GM21723 (cell line): ENCODE measurements at regions not wholly inside any gene's neighbourhood (a gene's known extent, or its start where the extent isn't known, plus 50 kb on each side); places are given as distances from the start of the nearest gene placed in this dataset.
"Not testable (repeated sequence)": the region's sequence is repeated elsewhere in the genome, so short reads cannot be mapped to it uniquely, and the experiment has no call there.

ENCODE experiments used
- ATAC-seq: cut with Tn5 transposase; IDR thresholded peaks from one replicate; pipeline ENCODE4 v1.9.1; 2021; ENCODE audit warnings: mild to moderate bottlenecking, moderate library complexity; ENCODE audit not compliant: unreplicated experiment

DNA sequence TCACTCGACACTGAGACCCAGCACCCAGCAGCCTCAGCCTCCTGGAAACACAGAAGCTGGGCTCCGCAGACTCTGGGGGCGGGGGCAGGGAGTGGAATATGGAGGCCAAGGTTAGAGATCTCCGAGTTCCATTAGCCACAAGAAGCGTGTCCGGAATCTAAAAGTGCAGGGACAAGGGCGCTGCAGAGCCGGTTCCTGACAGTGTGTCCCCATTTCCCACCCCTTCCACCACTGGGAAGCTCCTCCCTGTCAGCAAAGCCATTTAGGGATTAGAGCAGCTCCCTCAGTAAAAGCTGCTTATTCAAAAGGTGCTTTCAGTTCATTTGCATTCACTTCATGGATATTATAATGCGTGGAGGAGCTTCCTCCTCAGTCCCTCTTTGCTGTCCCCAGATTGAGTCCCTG, 74.1 kb upstream of the HSPA9 start:
- no peak for ATAC-seq

DNA sequence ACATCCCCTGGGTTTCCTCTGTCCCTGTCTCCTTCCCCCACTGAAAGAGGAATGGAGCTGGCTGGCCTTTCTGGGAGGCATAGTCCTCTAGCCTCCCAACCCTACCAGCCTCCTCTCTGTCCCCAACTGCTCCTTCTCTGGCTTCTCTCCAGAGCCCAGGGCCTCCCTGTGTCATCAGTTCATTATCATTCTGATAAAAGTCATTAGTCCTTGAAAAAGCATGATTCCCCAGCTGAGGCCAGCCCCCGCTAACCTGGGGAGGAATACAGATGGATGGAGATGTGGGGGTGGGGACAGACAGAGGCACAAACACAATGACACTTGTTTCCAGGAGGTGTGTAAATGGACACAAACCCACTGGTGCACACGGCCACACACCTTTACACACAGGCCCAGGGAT, 73.6 kb upstream of the HSPA9 start:
- ATAC-seq: no peak

DNA sequence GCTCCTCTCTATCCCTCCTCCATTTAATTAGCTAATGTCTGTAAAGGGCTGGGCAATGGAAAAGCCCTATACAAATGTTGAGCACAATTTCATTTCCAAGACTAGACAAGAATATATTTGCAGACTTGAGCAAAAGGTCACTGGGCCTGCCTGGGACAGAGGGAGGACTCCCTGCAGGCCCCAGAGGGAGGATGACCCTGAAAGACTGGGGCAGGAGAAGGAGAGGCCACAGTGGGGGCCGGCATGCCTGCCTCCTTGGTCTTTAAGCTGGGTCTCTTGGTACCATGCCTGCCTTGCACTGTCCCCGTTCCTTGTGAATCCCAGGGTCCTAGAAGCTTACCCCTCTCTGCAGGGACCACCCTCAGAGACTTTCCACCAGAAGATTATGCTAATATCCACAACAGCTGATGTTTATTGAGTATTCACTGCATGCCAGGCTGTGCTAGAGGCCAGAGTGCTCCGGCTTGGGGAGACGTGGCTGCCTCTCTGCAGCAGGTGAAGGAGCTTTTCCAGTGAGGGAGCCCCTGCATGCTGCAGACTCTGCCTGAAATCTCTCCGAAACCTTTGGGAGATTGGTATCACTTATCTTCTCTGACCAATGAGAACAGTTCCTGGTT, 72.7 kb upstream of the HSPA9 start:
- no peak for ATAC-seq

DNA sequence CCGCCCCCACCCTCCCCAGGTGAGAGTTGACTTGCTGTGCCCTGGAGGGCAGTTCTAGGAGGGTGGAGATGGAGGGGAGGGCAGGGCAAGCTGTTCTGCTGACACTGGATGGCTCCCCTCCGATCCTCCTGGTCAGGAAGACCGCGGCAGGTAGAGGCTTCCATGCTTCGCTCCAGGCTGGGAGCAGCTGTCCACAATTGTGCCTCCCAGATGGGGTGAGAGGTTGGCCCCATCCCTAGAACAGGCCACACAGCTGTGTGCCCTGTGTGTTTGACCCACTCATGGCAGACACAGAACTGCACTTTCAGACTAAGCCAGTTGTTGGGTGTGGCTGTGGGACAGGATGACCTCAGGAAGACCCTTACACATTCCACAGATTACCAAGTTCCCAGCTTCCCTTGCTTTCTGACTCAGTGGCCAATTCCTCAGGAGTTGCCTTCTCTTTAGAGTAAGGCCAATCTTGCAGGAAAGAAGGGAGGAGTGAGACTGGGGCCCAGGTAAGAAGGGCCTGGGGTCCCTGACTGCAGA, 72.1 kb upstream of the HSPA9 start:
- no peak for ATAC-seq

DNA sequence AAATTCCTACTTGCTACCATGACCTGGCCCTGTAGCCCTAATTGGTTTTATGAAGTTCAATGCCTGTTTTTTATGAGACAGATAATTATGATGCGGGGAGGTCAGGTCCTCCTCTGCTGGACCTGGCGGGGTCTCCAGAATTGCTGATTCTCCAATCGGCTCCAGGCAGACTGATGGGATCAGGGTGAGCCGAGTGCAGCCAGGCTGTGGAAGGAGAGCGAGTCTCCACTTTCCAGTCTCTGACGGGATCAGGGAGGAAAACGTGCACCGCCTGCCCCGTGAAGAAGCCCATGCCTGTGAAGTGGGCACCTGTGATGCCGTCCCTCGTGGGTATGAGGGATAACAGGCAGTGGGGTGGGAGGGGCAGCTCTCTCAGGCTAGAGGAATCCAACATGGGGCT, 71.5 kb upstream of the HSPA9 start:
- no peak for ATAC-seq

DNA sequence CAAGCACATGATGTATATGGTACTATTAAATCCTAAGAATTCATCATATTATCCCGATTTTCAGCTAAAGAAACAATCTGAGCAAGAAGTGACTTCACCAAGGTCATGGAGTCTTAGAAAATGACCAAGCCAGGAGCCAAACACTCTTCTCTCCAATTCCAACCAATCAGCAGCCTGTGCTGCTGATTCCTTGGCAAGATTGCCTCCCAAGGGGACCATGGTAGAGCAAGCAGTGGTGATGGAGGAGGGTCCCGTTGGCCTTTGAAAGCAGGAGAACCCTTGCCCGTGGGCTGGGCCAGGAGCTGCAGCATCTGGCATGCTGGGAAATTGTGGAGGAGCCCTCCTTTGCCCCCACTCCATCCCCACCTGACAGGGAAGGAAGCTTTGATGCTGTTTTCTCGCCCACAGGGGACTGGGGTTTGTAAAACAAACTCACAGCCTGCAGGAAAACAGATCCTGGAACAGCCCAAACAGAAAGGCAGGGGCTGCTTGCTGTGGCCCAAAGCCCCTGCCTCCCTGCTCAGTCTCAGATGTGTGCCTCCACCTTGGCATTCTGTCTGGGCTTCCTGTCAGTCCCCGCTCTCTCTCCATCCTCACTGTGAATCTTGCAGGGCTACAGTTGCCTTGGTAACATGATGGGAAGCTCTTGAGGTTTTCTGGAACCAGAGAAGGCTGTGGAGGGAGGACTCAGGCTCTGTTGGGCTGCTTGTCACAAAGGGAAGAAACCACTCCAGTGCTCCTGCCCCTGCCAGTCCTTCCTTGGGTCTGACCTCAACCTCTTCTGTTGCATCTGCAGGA, 70.8 kb upstream of the HSPA9 start:
- ATAC-seq: no peak

DNA sequence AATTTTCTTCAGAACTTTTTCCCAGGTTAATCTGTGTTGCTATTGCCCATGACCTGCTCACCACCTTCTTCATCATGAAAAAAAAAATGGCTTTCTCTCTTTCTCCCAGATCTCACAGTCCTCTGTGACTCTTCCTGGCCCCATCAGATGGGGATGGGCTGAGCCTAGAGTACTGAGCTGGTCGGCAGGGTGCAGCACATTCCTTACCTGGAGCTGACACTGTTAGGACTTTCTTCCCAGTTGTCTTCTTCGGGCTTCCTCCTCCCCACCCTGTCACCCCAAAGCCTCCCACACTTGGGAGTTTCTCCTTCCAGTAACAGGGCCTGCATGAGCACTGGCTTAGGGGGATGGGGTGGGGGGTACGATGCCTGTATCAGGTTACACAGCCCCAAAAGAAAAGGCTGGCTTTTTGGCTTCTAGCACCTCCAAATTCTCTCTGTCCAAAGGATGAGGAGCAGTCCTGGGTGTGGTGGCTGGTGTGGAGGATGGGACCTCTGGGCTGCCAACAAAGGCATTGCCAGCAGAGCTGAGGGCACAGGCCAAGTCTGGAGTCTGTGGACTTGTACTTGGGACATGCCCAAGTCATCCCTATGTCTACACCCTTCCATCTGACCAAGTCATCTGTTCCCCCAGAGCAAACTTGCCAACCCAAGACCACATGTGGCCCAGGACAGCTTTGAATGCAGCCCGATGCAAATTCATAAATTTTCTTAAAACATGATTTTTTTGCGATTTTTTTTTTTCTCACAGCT, 68.0 kb upstream of the HSPA9 start:
- ATAC-seq: no peak

DNA sequence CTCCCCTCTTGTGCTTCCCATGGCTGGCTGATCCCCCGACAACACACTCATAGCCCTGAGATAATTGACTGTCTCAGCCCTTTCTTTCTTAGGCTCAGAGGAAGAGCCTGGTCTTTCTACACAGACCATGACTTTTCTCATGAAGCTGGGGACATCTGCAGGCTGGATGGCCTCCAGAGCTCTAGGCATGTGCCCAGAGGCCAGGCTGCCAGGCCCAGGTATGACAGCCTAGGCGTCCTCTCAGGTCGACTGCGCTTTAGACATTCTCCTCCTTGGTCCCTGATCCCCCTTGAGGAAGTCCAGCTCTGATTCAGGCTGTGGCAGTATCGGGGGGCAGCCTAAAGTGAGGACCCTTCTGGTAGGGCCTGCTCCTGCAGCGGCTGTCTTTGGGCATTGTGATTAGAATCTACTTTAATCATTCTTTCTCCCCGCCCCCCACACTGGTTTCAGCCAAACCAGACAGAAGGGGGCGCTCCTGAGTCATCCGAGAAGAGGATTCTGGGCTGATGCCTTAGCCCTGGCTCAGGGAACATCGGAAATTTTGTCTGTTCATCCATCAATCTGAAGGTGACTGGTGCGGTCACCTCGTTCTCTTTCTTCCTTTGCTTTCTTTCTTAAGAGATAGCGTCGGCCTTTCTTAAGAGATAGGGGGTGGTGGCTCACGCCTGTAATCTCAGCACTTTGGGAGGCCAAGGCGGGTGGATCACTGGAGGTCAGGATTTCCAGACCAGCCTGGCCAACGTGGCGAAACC, 66.5 kb upstream of the HSPA9 start:
- ATAC-seq: no peak

DNA sequence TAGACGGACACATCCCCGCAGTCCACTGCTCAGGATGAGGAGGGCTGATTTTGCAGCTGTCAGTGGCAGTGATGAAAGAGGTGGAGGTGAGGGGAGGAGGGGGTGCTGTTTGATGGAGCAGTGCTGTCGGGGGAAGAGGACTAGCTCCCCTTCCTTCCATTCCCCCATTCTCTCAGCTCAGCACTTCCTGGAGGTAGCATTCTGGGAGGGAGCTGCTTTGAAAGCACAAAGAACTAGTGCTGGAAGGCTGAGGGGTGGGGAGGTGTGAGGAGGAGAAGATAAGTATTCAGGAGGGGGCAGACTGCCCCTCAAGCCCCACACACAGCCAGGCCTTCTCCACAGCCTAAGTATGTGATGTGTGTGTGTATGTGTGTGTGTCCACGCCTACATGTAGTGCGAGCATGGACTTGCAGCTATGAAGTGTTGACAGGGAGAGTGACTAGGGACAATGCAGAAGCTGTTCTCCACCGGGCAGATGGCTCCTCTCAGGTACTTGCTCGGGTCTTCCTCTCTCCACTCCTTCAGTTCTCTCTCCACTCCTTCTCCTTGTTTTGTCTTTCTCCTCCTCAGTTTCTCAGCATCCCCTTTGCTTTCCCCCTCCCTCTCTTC, 65.5 kb upstream of the HSPA9 start:
- no peak for ATAC-seq

DNA sequence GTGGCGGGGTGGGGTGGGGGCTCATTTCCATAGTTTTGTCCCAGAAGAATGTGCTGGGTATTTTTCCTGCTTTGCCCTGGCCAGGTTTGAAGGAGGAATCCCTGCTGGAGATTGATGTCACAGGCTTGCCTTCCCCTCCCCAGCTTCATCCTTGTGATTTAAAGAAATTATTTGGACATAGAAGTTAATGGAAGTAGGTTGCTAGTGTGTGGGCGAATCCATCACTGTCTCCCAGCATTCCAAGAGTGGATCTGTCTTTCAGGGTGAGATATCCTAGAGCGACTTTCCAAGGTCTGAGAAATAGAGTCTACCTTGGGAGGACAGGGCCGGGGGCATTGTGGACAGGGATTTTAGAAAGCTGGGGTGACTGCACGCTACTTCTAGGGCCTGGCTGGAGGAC, 64.9 kb upstream of the HSPA9 start:
- ATAC-seq: no peak

DNA sequence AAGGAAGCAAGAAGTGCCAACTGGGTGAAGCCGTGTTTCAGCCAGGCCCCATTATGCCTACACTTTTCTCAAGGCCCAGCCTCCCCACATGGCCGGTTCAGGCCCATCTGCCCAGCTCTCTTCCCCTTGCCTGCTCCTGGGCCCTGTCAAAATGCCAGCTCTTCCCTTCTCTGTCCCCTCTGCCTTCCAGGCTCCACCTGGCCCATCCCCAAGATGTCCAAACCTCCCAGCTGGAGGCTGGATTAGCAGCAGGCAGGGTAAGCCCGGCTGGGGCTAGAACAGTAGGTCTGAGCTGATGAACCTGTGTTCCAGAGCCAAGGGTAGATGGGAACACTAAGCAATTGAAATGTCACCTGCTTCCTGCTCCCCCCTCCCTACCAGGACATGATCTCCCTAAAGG, 64.1 kb upstream of the HSPA9 start:
- ATAC-seq: no peak

DNA sequence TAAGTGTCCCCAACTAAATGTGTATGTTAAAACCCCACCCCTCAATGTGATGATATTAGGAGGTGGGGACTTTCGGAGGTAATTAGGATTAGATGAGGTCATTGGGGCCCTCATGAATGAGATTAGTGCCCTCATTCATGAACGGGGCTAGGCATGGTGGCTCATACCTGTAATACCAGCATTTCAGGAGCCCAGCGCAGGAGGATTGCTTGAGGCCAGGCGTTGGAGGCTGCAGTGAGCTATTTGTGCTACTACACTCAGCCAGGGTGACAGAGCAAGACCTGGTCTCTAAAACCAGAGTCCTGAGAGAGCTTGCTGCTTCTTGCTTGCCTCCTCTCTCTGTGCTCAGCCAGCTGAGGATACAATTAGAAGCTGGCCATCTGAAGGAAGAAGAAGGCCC, 62.1 kb upstream of the HSPA9 start:
- ATAC-seq: no peak

DNA sequence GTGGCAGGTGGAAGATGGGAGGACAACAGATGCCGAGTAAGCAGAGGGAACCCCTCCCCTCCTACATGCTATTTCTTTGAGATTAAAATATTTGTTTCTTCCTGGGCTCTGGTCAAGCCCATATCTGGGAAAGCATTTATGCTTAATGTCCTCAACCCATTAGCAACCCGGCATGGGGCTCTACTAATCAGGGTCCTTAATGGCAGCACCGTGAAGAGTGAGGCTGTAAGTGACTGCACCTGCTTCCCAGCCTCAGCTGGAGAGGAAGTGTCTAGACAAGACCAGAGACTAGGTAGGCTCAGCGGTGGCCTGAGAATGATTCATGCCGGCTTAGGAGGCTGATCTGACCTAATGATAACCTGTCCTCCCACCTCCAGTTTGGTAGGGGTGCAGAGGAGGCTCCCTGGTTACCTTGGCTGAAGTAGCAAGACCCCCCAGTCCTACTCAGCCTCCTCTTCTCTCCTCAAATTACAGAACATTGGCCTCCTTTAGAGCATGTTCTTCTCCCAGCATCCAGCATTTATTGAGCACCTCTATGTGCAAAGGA, 61.3 kb upstream of the HSPA9 start:
- ATAC-seq: no peak

DNA sequence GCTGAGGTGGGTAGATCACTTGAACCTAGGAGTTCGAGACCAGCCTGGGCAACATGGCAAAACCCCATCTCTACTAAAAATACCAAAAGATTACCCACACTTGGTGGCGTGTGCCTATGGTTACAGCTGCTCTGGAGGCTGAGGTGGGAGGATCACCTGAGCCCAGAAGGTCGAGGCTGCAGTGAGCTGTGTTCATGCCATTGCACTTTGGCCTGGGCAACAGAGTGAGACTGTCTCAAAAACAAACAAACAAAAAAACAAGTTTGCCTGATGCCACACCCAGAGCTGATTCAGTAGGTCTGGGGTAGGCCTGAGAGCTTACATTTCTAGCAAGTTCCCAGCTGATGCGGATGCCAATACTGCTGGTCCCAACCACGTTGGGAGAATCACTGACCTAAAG, 60.5 kb upstream of the HSPA9 start:
- ATAC-seq: no peak

DNA sequence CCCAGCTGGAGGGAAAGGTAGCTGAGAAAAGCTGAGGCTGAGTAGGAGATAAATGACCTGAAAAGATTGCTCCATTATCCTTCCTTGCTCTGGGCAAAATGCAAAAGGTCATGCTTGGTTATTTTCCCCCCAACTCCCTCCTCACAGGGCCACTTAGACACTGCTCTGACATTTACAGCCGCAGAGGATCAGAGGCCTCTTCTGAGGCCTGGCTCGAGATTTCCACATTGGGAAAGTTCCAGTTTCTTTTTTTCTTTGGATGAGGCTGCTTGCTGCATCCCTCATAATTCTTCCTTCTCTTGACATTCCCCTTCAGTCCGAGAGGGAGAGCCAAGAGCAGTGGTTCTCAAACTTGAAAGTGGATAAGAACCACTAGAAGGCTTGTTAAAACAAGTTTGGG, 60.1 kb upstream of the HSPA9 start:
- no peak for ATAC-seq

DNA sequence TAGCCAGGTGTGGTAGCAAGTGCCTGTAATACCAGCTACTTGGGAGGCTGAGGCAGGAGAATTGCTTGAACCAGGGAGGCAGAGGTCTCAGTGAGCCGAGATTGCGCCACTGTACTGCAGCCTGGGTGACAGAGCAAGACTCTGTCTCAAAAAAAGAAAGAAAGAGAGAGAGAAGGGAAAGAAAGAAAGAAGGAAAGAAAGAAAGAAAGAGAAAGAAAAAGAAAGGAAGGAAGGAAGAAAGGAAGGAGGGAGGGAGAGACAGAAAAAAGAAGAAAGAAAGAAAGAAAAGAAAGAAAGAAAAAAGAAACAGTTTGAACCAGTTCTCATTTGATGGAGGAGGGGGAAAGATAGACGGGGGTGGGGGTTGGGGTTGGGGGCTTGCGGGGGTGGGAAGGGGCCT, 59.6 kb upstream of the HSPA9 start:
- ATAC-seq: not testable (repeated sequence)

DNA sequence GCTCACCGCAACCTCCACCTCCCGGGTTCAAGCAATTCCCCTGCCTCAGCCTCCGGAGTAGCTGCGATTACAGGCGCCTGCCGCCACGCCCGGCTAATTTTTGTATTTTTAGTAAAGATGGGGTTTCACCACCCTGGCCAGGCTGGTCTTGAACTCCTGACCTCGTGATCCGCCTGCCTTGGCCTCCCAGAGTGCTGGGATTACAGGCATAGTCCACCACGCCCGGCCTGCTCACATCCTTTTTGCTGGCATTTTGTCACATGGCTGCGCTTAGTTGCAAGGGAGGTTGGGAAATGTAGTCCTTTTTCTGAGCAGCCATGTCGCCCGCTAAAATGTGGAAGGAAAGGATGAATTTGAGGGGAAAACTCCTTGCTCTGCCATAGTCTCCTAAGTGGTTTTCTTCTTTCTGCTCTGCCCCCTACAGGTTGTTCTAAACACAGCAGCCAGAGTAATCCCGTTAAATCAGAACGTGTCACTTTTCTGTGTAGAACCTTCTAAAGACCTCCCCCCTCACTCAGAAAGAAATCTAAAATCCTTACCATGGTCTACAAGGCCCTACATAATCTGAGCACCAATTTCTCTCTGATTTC, 57.8 kb upstream of the HSPA9 start:
- no peak for ATAC-seq

DNA sequence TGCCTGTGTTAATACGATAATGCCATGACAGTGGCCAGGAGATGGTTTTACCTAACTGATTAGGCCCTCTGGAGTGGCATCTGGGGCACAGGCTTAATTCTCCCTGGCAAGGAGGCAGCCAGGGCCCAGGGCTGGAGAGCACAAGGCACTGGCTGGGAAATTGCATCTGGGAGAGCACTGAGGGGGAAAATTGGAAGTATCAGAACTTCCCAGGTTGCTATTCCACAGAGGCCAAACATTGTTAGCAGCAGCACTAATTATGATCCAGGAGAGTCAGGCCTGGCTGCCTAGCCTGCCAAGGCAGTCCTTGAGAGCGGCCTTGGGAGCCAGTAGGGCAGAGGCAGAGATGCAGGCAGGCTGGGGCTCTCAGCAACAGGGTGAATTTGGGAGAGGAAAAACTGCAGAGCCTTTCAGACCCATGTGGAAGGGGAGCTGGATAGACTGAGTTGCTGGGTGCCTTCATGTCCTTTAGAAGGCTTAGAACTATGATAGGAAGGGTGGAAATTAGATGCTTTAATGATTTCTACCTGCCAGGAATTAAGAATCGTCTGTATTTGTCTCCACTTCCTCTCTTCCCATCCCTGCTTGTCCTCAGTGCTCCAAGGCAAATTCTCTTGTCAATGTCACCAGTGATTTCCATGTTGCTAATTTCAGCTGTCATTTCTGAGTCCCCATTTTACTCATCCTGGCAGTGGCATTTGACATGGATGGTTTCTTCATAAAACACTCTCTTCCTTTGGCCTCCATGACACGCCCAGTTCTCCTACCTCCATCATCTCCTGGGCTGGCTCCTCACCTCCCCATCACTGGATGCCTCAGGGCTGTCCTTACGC, 56.1 kb upstream of the HSPA9 start:
- ATAC-seq: no peak

DNA sequence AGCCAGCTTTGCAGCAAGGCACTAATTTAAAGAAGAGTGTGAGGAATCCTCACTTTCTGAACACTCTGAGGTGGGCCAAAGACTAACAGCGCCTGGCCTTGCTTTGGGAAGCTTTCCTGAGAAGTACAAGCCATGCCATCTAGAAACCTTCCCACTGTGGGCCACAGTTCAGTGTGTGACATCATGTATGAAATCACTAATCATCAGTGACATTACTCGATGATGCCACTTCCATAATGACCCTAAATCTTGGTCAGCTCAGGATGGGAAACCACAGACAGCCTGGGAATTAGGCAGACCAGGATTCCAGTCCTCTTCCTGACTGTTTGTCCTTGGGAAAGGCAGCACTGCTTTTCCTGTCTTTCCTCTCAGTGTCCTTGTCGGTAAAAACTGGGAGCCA, 54.2 kb upstream of the HSPA9 start:
- no peak for ATAC-seq
